Activated CD4-positive, alpha-beta memory T cell treated with anti-CD3 and anti-CD28 coated beads for 36 hours (primary cell): ENCODE measurements at regions not wholly inside any gene's neighbourhood (a gene's known extent, or its start where the extent isn't known, plus 50 kb on each side); places are given as distances from the start of the nearest gene placed in this dataset.
"Not testable (repeated sequence)": the region's sequence is repeated elsewhere in the genome, so short reads cannot be mapped to it uniquely, and the experiment has no call there.

ENCODE experiments used
- CTCF ChIA-PET: fragments of 350-600 bp; sonication (Branson Sonifier 250); formaldehyde crosslinking; loops from one replicate; lab custom pipeline; 2021; ENCODE audit warnings: antibody characterized with exemption, inconsistent platforms; lab: Charles Lee
- POLR2A ChIA-PET: fragments of 350-600 bp; sonication (Branson Sonifier 250); formaldehyde crosslinking; loops from one replicate; lab custom pipeline; 2021; ENCODE audit warnings: antibody characterized with exemption; lab: Charles Lee
- DNase-seq: peaks from one replicate; pipeline ENCODE4 v3.0.0-alpha.2; 2020
- H3K27ac Mint-ChIP-seq: one replicate; pipeline ENCODE4 v1.8.0; 2021; ENCODE audit warnings: mixed read lengths
- H3K27me3 Mint-ChIP-seq: one replicate; pipeline ENCODE4 v1.8.0; 2021; ENCODE audit warnings: mixed read lengths
- H3K36me3 Mint-ChIP-seq: one replicate; pipeline ENCODE4 v1.8.0; 2021; ENCODE audit warnings: mixed read lengths
- H3K4me1 Mint-ChIP-seq: one replicate; pipeline ENCODE4 v1.8.0; 2021; ENCODE audit warnings: low read depth, mixed read lengths
- H3K4me3 Mint-ChIP-seq: one replicate; pipeline ENCODE4 v1.8.0; 2021; ENCODE audit warnings: mild to moderate bottlenecking, mixed read lengths
- H3K9me3 Mint-ChIP-seq: one replicate; pipeline ENCODE4 v1.8.0; 2021; ENCODE audit warnings: mixed read lengths
- intact Hi-C: fragments of 100-400 bp; cut with micrococcal nuclease; formaldehyde crosslinking; loops from one replicate; pipeline ENCODE4 v1.15.1; 2023

- Mint-ChIP-seq H3K36me3 (no peaks in the 10 kb centered on the region), H3K9me3 (no peaks in the 10 kb centered on the region), H3K27ac (no peak overlapping the region), H3K4me3 (no peak overlapping the region), H3K4me1 (no peaks in the 10 kb centered on the region), H3K27me3 (peaks cover 1% of the 10 kb centered on the region)
- POLR2A ChIA-PET = no interaction called here
- intact Hi-C loops = no loop called here
- no peak for DNase-seq
- CTCF ChIA-PET = interaction anchor here (1.1 kb wide), 1 partner anchor 29 kb away, joined by 3 read pairs; no protein-coding TSS in a partner anchor
Measured at GRCh38 chr15:66881173-66881905, 179.3 kb downstream of the SMAD6 start.

GRCh38 chr15:66882251-66883020, 180.4 kb downstream of the SMAD6 start:
- H3K4me1 Mint-ChIP-seq = no peaks in the 10 kb centered on the region
- CTCF ChIA-PET = no interaction called here
- no peak for DNase-seq

GRCh38 chr15:66883284-66883911, 181.4 kb downstream of the SMAD6 start:
- CTCF ChIA-PET = interaction anchor here (1.0 kb wide), 1 partner anchor 20 kb away, joined by 5 read pairs; no protein-coding TSS in a partner anchor
- Mint-ChIP-seq H3K27ac (no peak overlapping the region), H3K9me3 (no peaks in the 10 kb centered on the region), H3K4me1 (no peaks in the 10 kb centered on the region), H3K36me3 (no peaks in the 10 kb centered on the region), H3K4me3 (no peak overlapping the region), H3K27me3 (peaks cover 4% of the 10 kb centered on the region)
- intact Hi-C loops = no loop called here
- POLR2A ChIA-PET = no interaction called here
- DNase-seq = no peak

More at GRCh38 chr15:66882251-66883020, 180.4 kb downstream of the SMAD6 start:
- Mint-ChIP-seq H3K36me3 (no peaks in the 10 kb centered on the region), H3K4me3 (no peak overlapping the region), H3K27ac (no peak overlapping the region), H3K9me3 (no peaks in the 10 kb centered on the region), H3K27me3 (peaks cover 1% of the 10 kb centered on the region)
- intact Hi-C loops = no loop called here
- POLR2A ChIA-PET = no interaction called here

- no peaks in the 10 kb centered on the region for H3K4me1 Mint-ChIP-seq
- DNase-seq = no peak
- ChIA-PET CTCF (interaction anchor here (1.0 kb wide), 1 partner anchor 19 kb away, joined by 5 read pairs; no protein-coding TSS in a partner anchor), POLR2A (no interaction called here)
- intact Hi-C loops = no loop called here
- H3K4me3 Mint-ChIP-seq = no peak overlapping the region
- H3K36me3 Mint-ChIP-seq = no peaks in the 10 kb centered on the region
- H3K9me3 Mint-ChIP-seq = peaks cover 2% of the 10 kb centered on the region
- peaks cover 4% of the 10 kb centered on the region for H3K27me3 Mint-ChIP-seq
- no peak overlapping the region for H3K27ac Mint-ChIP-seq
Measured at GRCh38 chr15:66884115-66884622, 181.2 kb upstream of the SMAD3 start.

- H3K4me1 Mint-ChIP-seq = no peaks in the 10 kb centered on the region
- no peaks in the 10 kb centered on the region for H3K36me3 Mint-ChIP-seq
- ChIA-PET POLR2A (no interaction called here), CTCF (no interaction called here)
- peaks cover 8% of the 10 kb centered on the region for H3K9me3 Mint-ChIP-seq
- H3K4me3 Mint-ChIP-seq = no peak overlapping the region
- no peak overlapping the region for H3K27ac Mint-ChIP-seq
- peaks cover 4% of the 10 kb centered on the region for H3K27me3 Mint-ChIP-seq
- intact Hi-C loops = no loop called here
- DNase-seq = no peak
Measured at GRCh38 chr15:66884661-66885237, 180.7 kb upstream of the SMAD3 start.

GRCh38 chr15:66885281-66885915, 180.0 kb upstream of the SMAD3 start:
- CTCF ChIA-PET = no interaction called here
- Mint-ChIP-seq H3K36me3 (no peaks in the 10 kb centered on the region), H3K4me1 (no peaks in the 10 kb centered on the region), H3K27ac (no peak overlapping the region), H3K27me3 (peaks cover 4% of the 10 kb centered on the region), H3K4me3 (no peak overlapping the region), H3K9me3 (peaks cover 12% of the 10 kb centered on the region)
- no peak for DNase-seq
- intact Hi-C loops = no loop called here
- POLR2A ChIA-PET = no interaction called here

GRCh38 chr15:66886241-66886675, 179.1 kb upstream of the SMAD3 start:
- Mint-ChIP-seq H3K9me3 (peaks cover 13% of the 10 kb centered on the region), H3K4me1 (no peaks in the 10 kb centered on the region), H3K4me3 (no peak overlapping the region), H3K27ac (no peak overlapping the region), H3K27me3 (peaks cover 4% of the 10 kb centered on the region), H3K36me3 (no peaks in the 10 kb centered on the region)
- ChIA-PET CTCF (interaction anchor here (0.6 kb wide), 1 partner anchor 159 kb away, joined by 3 read pairs; no protein-coding TSS in a partner anchor), POLR2A (no interaction called here)
- DNase-seq = no peak
- intact Hi-C loops = no loop called here

GRCh38 chr15:66886686-66887273, 178.6 kb upstream of the SMAD3 start:
- intact Hi-C loops = no loop called here
- no peak for DNase-seq
- ChIA-PET POLR2A (no interaction called here), CTCF (interaction anchor here (0.6 kb wide), 2 partner anchors 97 to 158 kb away, joined by 3 read pairs; no protein-coding TSS in a partner anchor)
- H3K36me3 Mint-ChIP-seq = peaks cover 2% of the 10 kb centered on the region
- H3K9me3 Mint-ChIP-seq = peaks cover 13% of the 10 kb centered on the region
- H3K4me3 Mint-ChIP-seq = no peak overlapping the region
- no peak overlapping the region for H3K27ac Mint-ChIP-seq
- H3K4me1 Mint-ChIP-seq = no peaks in the 10 kb centered on the region
- peaks cover 6% of the 10 kb centered on the region for H3K27me3 Mint-ChIP-seq

- H3K4me3 Mint-ChIP-seq, DNase-seq, H3K4me1 Mint-ChIP-seq, CTCF ChIA-PET, H3K36me3 Mint-ChIP-seq, intact Hi-C loops, H3K27ac Mint-ChIP-seq, POLR2A ChIA-PET: not testable (repeated sequence)
- H3K9me3 Mint-ChIP-seq = peaks cover 13% of the 10 kb centered on the region
- peaks cover 10% of the 10 kb centered on the region for H3K27me3 Mint-ChIP-seq
Measured at GRCh38 chr15:66889298-66889697, 176.1 kb upstream of the SMAD3 start.

GRCh38 chr15:66891776-66892175, 173.6 kb upstream of the SMAD3 start:
- H3K27ac Mint-ChIP-seq = no peak overlapping the region
- peaks cover 13% of the 10 kb centered on the region for H3K9me3 Mint-ChIP-seq

GRCh38 chr15:66893294-66893693, 172.1 kb upstream of the SMAD3 start:
- ChIA-PET CTCF (interaction anchor here (0.8 kb wide), 1 partner anchor 10 kb away, joined by 3 read pairs; no protein-coding TSS in a partner anchor), POLR2A (interaction anchor here (0.6 kb wide), 1 partner anchor 60 kb away, joined by 3 read pairs; no protein-coding TSS in a partner anchor)
- Mint-ChIP-seq H3K36me3 (peaks cover 2% of the 10 kb centered on the region), H3K27ac (no peak overlapping the region), H3K27me3 (peaks cover 7% of the 10 kb centered on the region), H3K4me1 (peaks cover 4% of the 10 kb centered on the region), H3K9me3 (peaks cover 13% of the 10 kb centered on the region), H3K4me3 (no peak overlapping the region)
- intact Hi-C loops = no loop called here
- DNase-seq = no peak

More at GRCh38 chr15:66891776-66892175, 173.6 kb upstream of the SMAD3 start:
- peaks cover 10% of the 10 kb centered on the region for H3K27me3 Mint-ChIP-seq
- no peak for DNase-seq
- POLR2A ChIA-PET = no interaction called here
- intact Hi-C loops = no loop called here
- CTCF ChIA-PET = interaction anchor here (1.5 kb wide), 1 partner anchor 11 kb away, joined by 9 read pairs; no protein-coding TSS in a partner anchor
- peaks cover 4% of the 10 kb centered on the region for H3K4me1 Mint-ChIP-seq
- H3K36me3 Mint-ChIP-seq = peaks cover 2% of the 10 kb centered on the region
- no peak overlapping the region for H3K4me3 Mint-ChIP-seq
